A673 (cell line): ENCODE measurements at regions not wholly inside any gene's neighbourhood (a gene's known extent, or its start where the extent isn't known, plus 50 kb on each side); places are given as distances from the start of the nearest gene placed in this dataset.

Experiments used
- EZH2 ChIP-seq: fragments of 200-600 bp; sonication (generic); IDR thresholded peaks from 2 replicates; pipeline ENCODE4 v1.6.1; 2017; ENCODE audit warnings: borderline replicate concordance, low read depth, mild to moderate bottlenecking, mixed read lengths, antibody characterized with exemption, low read length; ENCODE audit not compliant: poor library complexity, severe bottlenecking
- TF ChIP-seq, protein P1 (sequence below): fragments of 300-800, 200-600 bp; sonication (generic); conservative IDR thresholded peaks from 2 replicates; pipeline ENCODE4 v1.5.1; 2017; ENCODE audit warnings: low read depth, mild to moderate bottlenecking, antibody characterized with exemption, low read length, moderate library complexity, mixed read lengths

DNA sequence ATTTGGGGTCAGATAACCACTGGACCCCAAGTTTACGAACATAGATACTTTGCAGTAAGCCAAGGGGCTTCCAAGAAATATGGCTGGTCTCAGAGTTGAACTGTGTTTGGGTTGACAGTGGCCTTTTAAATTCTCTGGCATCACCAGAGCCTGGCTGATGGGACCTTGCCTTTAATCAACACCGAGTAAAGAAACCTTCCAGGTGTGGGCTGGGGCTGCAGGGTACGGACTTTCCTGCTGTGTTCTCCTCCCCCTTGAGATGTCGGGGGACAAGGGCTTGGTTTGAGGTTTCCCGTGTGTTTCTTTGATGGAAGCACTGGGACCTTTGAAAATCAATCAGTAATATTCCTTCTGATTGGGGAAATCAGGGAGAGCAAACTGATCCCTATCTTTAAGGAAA lies 140.1 kb downstream of the MTX3 start:
- TF ChIP-seq, protein P1, sequence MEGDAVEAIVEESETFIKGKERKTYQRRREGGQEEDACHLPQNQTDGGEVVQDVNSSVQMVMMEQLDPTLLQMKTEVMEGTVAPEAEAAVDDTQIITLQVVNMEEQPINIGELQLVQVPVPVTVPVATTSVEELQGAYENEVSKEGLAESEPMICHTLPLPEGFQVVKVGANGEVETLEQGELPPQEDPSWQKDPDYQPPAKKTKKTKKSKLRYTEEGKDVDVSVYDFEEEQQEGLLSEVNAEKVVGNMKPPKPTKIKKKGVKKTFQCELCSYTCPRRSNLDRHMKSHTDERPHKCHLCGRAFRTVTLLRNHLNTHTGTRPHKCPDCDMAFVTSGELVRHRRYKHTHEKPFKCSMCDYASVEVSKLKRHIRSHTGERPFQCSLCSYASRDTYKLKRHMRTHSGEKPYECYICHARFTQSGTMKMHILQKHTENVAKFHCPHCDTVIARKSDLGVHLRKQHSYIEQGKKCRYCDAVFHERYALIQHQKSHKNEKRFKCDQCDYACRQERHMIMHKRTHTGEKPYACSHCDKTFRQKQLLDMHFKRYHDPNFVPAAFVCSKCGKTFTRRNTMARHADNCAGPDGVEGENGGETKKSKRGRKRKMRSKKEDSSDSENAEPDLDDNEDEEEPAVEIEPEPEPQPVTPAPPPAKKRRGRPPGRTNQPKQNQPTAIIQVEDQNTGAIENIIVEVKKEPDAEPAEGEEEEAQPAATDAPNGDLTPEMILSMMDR = no peak
- TF ChIP-seq EZH2 = no peak
